GM19328 (cell line): ENCODE measurements at regions not wholly inside any gene's neighbourhood (a gene's known extent, or its start where the extent isn't known, plus 50 kb on each side); places are given as distances from the start of the nearest gene placed in this dataset.

ENCODE experiments used
- ATAC-seq: cut with Tn5 transposase; IDR thresholded peaks from one replicate; pipeline ENCODE4 v1.9.1; 2021; ENCODE audit warnings: mild to moderate bottlenecking, moderate library complexity; ENCODE audit not compliant: unreplicated experiment

- ATAC-seq = no peak
These were observed 253.5 kb downstream of the SHQ1 start for GRCh38 chr3:72594615-72595215.

GRCh38 chr3:72593881-72594397, 254.3 kb downstream of the SHQ1 start:
- ATAC-seq = no peak

GRCh38 chr3:72591522-72592421, 256.5 kb downstream of the SHQ1 start:
- ATAC-seq = no peak

GRCh38 chr3:72590732-72591221, 257.5 kb downstream of the SHQ1 start:
- ATAC-seq = no peak

- no peak for ATAC-seq
These were observed 261.0 kb downstream of the SHQ1 start for GRCh38 chr3:72587282-72587681.

GRCh38 chr3:72586694-72587093, 261.6 kb downstream of the SHQ1 start:
- no peak for ATAC-seq

- ATAC-seq = no peak
These were observed 262.3 kb downstream of the SHQ1 start for GRCh38 chr3:72585966-72586365.

- no peak for ATAC-seq
These were observed 264.0 kb downstream of the SHQ1 start for GRCh38 chr3:72584262-72584661.

GRCh38 chr3:72582963-72583362, 265.3 kb downstream of the SHQ1 start:
- ATAC-seq = no peak

- peak; percentile 88 for ATAC-seq
These were observed 265.9 kb downstream of the SHQ1 start for GRCh38 chr3:72582211-72582878.

GRCh38 chr3:72580900-72581299, 267.3 kb downstream of the SHQ1 start:
- ATAC-seq = no peak

- no peak for ATAC-seq
These were observed 267.9 kb downstream of the SHQ1 start for GRCh38 chr3:72580246-72580756.

GRCh38 chr3:72579581-72580245, 268.5 kb downstream of the SHQ1 start:
- ATAC-seq = no peak

GRCh38 chr3:72579191-72579580, 269.1 kb downstream of the SHQ1 start:
- no peak for ATAC-seq

GRCh38 chr3:72577190-72577589, 271.1 kb downstream of the SHQ1 start:
- ATAC-seq = no peak

- ATAC-seq = no peak
These were observed 271.7 kb downstream of the SHQ1 start for GRCh38 chr3:72576563-72576962.

GRCh38 chr3:72574144-72574543, 274.1 kb downstream of the SHQ1 start:
- no peak for ATAC-seq

- ATAC-seq = no peak
These were observed 275.2 kb downstream of the SHQ1 start for GRCh38 chr3:72573051-72573450.

- no peak for ATAC-seq
These were observed 275.7 kb downstream of the SHQ1 start for GRCh38 chr3:72572489-72573007.

GRCh38 chr3:72571638-72572114, 276.6 kb downstream of the SHQ1 start:
- ATAC-seq = no peak
